ENCODE measurements at regions not wholly inside any gene's neighbourhood (a gene's known extent, or its start where the extent isn't known, plus 50 kb on each side); places are given as distances from the start of the nearest gene placed in this dataset.

- no peak for TF ChIP-seq EP300 (IDR thresholded peaks at IDR 0.05)
- no peak for TF ChIP-seq POLR2AphosphoS5 (IDR thresholded peaks at IDR 0.05)
- TF ChIP-seq POLR2A (IDR thresholded peaks at IDR 0.05): no peak
- TF ChIP-seq, protein P1, sequence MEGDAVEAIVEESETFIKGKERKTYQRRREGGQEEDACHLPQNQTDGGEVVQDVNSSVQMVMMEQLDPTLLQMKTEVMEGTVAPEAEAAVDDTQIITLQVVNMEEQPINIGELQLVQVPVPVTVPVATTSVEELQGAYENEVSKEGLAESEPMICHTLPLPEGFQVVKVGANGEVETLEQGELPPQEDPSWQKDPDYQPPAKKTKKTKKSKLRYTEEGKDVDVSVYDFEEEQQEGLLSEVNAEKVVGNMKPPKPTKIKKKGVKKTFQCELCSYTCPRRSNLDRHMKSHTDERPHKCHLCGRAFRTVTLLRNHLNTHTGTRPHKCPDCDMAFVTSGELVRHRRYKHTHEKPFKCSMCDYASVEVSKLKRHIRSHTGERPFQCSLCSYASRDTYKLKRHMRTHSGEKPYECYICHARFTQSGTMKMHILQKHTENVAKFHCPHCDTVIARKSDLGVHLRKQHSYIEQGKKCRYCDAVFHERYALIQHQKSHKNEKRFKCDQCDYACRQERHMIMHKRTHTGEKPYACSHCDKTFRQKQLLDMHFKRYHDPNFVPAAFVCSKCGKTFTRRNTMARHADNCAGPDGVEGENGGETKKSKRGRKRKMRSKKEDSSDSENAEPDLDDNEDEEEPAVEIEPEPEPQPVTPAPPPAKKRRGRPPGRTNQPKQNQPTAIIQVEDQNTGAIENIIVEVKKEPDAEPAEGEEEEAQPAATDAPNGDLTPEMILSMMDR (IDR thresholded peaks at IDR 0.05): no peak
- Histone ChIP-seq H3K4me1 (no peaks in the 10 kb centered on the region), H3K9me3 (no peaks in the 10 kb centered on the region), H3K36me3 (no peaks in the 10 kb centered on the region), H3K27me3 (no peaks in the 10 kb centered on the region), H3K27ac (no peak overlapping the region), H3K4me3 (no peak overlapping the region)
- ATAC-seq (ENCODE audit: low FRiP score in 2 of 2): no peak
- no peak for DNase-seq
- WGBS, 2 donors: 82 to 93% methylated on average over 1 of the region's 1 CpG
Measured at GRCh38 chr5:4947106-4947505, 193.0 kb upstream of the ADAMTS16 start.

- Histone ChIP-seq H3K27me3 (no peaks in the 10 kb centered on the region), H3K36me3 (no peaks in the 10 kb centered on the region), H3K4me3 (no peak overlapping the region), H3K9me3 (no peaks in the 10 kb centered on the region), H3K27ac (no peak overlapping the region), H3K4me1 (no peaks in the 10 kb centered on the region)
- no peak for DNase-seq
- TF ChIP-seq EP300 (IDR thresholded peaks at IDR 0.05) (no peak), POLR2AphosphoS5 (IDR thresholded peaks at IDR 0.05) (no peak), POLR2A (IDR thresholded peaks at IDR 0.05) (no peak)
- TF ChIP-seq, protein P1 (IDR thresholded peaks at IDR 0.05): no peak
- ATAC-seq (ENCODE audit: low FRiP score in 2 of 2): peak in 1 of 2 donors; percentile 72
- WGBS, 2 donors: 84% methylated on average over 9 of the region's 9 CpGs
Measured at GRCh38 chr5:4947893-4948536, 192.1 kb upstream of the ADAMTS16 start.

DNA sequence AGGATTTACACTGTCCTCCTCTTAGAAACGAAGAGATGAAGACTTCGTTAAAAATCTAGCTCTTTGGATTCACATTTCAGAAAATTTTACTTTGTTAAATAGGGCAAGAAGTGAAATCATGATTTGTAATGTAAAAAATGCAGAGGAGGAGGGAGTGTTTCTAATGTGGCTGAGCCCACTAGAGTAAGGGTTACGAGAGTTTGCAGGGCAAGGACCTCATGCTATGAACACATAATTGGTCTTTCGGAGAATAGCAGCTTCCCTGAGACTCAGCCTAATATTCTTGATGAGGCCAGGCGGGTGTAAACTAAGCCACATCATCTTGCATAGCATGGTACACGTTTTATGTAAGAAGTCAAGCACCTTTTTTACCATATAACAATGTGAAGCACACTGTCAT is 191.0 kb upstream of the ADAMTS16 start:
- ATAC-seq (ENCODE audit: low FRiP score in 2 of 2): no peak
- no peaks in the 10 kb centered on the region for H3K4me1 ChIP-seq
- WGBS, 2 donors: 58 to 63% methylated on average over 6 of the region's 6 CpGs

DNA sequence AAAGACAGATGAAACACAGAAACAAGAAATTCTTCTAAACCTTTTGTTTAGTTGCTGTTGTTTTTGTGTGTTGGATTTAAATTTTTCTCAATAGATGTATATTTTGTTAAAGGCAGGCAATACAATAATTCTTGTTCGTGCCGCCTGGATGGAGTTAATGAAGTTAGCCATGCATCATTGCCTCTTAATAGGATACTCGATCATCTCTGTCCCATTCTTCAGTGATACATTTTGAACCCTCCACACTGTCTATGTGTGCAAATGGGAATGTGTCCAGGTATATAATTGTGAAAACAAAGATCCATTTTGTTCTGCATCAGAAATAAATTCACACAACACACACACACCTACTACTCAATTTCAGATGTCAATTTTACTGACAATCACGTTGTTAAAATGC is 186.6 kb upstream of the ADAMTS16 start:
- 80 to 81% methylated on average over 4 of the region's 4 CpGs for WGBS, 2 donors
- Histone ChIP-seq H3K4me3 (no peak overlapping the region), H3K27me3 (no peaks in the 10 kb centered on the region), H3K4me1 (no peaks in the 10 kb centered on the region), H3K27ac (no peak overlapping the region), H3K36me3 (no peaks in the 10 kb centered on the region), H3K9me3 (no peaks in the 10 kb centered on the region)
- no peak for ATAC-seq (ENCODE audit: low FRiP score in 2 of 2)
- TF ChIP-seq, protein P1 (IDR thresholded peaks at IDR 0.05): no peak
- TF ChIP-seq POLR2A (IDR thresholded peaks at IDR 0.05) (no peak), POLR2AphosphoS5 (IDR thresholded peaks at IDR 0.05) (no peak), EP300 (IDR thresholded peaks at IDR 0.05) (no peak)
- DNase-seq: no peak

More for the DNA sequence above, 191.0 kb upstream of the ADAMTS16 start:
- no peaks in the 10 kb centered on the region for H3K36me3 ChIP-seq
- H3K4me3 ChIP-seq: no peak overlapping the region
- no peak overlapping the region for H3K27ac ChIP-seq
- no peak for DNase-seq
- TF ChIP-seq POLR2A (IDR thresholded peaks at IDR 0.05) (no peak), POLR2AphosphoS5 (IDR thresholded peaks at IDR 0.05) (no peak), EP300 (IDR thresholded peaks at IDR 0.05) (no peak)
- TF ChIP-seq, protein P1 (IDR thresholded peaks at IDR 0.05): no peak
- no peaks in the 10 kb centered on the region for H3K27me3 ChIP-seq
- no peaks in the 10 kb centered on the region for H3K9me3 ChIP-seq

GRCh38 chr5:4954048-4954447 is 186.1 kb upstream of the ADAMTS16 start:
- 85% methylated on average over 4 of the region's 4 CpGs for WGBS, 2 donors
- no peak for ATAC-seq (ENCODE audit: low FRiP score in 2 of 2)
- no peak for DNase-seq
- no peaks in the 10 kb centered on the region for H3K36me3 ChIP-seq
- H3K4me3 ChIP-seq: no peak overlapping the region
- H3K4me1 ChIP-seq: no peaks in the 10 kb centered on the region
- H3K27me3 ChIP-seq: no peaks in the 10 kb centered on the region
- no peaks in the 10 kb centered on the region for H3K9me3 ChIP-seq
- H3K27ac ChIP-seq: no peak overlapping the region
- no peak for TF ChIP-seq POLR2A (IDR thresholded peaks at IDR 0.05)
- TF ChIP-seq POLR2AphosphoS5 (IDR thresholded peaks at IDR 0.05): no peak
- TF ChIP-seq, protein P1 (IDR thresholded peaks at IDR 0.05): no peak
- no peak for TF ChIP-seq EP300 (IDR thresholded peaks at IDR 0.05)
